Upper lobe of left lung (tissue), 6 donors: ENCODE measurements at regions not wholly inside any gene's neighbourhood (a gene's known extent, or its start where the extent isn't known, plus 50 kb on each side); places are given as distances from the start of the nearest gene placed in this dataset.

Experiments used
- ATAC-seq, 2 donors: fragments of 200-7000 bp; cut with Tn5 transposase; one replicate each; pipeline ENCODE4 v1.9.1; 2022; ENCODE audit warnings: mild to moderate bottlenecking in 2 of 2, moderate library complexity in 2 of 2; ENCODE audit not compliant: low FRiP score in 2 of 2
- DNase-seq, 2 donors: peaks; one replicate each; pipeline ENCODE4 v3.0.0-alpha.2; 2019 to 2020
- H3K27ac ChIP-seq, 4 donors: fragments of 200-600 bp; sonication (generic); one replicate each; pipeline ENCODE4 v1.5.1; 2016 to 2019
- H3K27me3 ChIP-seq, 4 donors: fragments of 200-600 bp; sonication (generic); one replicate each; pipeline ENCODE4 v1.5.1; 2017 to 2019
- H3K36me3 ChIP-seq, 4 donors: fragments of 200-600 bp; sonication (generic); one replicate each; pipeline ENCODE4 v1.5.1; 2016 to 2019
- H3K4me1 ChIP-seq, 4 donors: fragments of 200-600 bp; sonication (generic); one replicate each; pipeline ENCODE4 v1.5.1; 2018 to 2019
- H3K4me3 ChIP-seq, 4 donors: fragments of 200-600 bp; sonication (generic); one replicate each; pipeline ENCODE4 v1.5.1; 2017 to 2019; ENCODE audit warnings: mild to moderate bottlenecking in 2 of 4, moderate library complexity in 1 of 4
- H3K9me3 ChIP-seq, 4 donors: fragments of 200-600 bp; sonication (generic); one replicate each; pipeline ENCODE4 v1.5.1; 2018 to 2019
- EP300 ChIP-seq, 4 donors: sonication (generic); formaldehyde crosslinking; IDR thresholded peaks; one replicate each; pipeline ENCODE4 v1.5.1; 2017; ENCODE audit warnings: antibody characterized with exemption in 4 of 4, control low read depth in 2 of 4
- POLR2A ChIP-seq, 4 donors: fragments of 450-650 bp; IDR thresholded peaks; one replicate each; pipeline ENCODE4 v1.5.1; 2016 to 2017; ENCODE audit warnings: antibody characterized with exemption in 4 of 4, mild to moderate bottlenecking in 2 of 4
- POLR2AphosphoS5 ChIP-seq, 2 donors: sonication (generic); formaldehyde crosslinking; IDR thresholded peaks; one replicate each; pipeline ENCODE4 v1.5.1; 2017; ENCODE audit warnings: antibody characterized with exemption in 2 of 2
- WGBS, 2 donors: methylation state at CpG; one replicate each; pipeline ENCODE4 v1.1.5; 2017 to 2018; 5-methylcytosine and 5-hydroxymethylcytosine counted together
- TF ChIP-seq, protein P1 (sequence below), 6 experiments: fragments of 450-650 bp in 4 of 6; fragments of 200-600 bp in 2 of 6; sonication (generic) in 2 of 6; IDR thresholded peaks; one replicate each; pipeline ENCODE4 v1.5.1; 2016 to 2019; ENCODE audit warnings: antibody characterized with exemption in 6 of 6
- donor health status: DM: no; HTN: no; CAD: no; lungs with moderate emphysema.
- donor health status: DM: no; HTN: yes; CAD: no; lungs with severe emphysema.

DNA sequence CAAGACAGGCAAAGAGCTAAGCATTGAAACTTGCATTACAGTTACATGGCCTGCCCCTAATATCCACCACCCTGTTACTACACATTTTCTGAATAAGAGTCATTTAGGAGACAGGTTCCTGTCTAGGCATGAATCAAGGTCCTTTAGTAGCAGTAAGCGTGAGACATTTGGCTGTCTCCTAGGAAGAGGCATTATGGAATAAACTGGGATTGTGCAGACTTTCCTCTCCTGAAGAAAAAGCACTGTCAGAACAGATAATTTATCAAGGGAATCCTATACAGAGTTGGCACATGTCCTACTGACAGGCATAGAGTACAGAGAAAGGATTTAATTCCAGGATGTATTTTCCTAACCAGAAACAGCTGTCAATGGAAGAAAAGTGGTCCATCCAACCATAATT lies 111.9 kb downstream of the INHBA start:
- Histone ChIP-seq H3K4me3 (no peak overlapping the region), H3K27me3 (no peaks in the 10 kb centered on the region), H3K27ac (no peak overlapping the region), H3K4me1 (no peaks in the 10 kb centered on the region), H3K9me3 (no peaks in the 10 kb centered on the region), H3K36me3 (no peaks in the 10 kb centered on the region)
- no peak for DNase-seq
- no peak for ATAC-seq
- WGBS, 2 donors: 91 to 94% methylated on average over 1 of the region's 1 CpG
- no peak for TF ChIP-seq POLR2AphosphoS5 (IDR thresholded peaks at IDR 0.05)
- no peak for TF ChIP-seq EP300 (IDR thresholded peaks at IDR 0.05)
- TF ChIP-seq, protein P1, sequence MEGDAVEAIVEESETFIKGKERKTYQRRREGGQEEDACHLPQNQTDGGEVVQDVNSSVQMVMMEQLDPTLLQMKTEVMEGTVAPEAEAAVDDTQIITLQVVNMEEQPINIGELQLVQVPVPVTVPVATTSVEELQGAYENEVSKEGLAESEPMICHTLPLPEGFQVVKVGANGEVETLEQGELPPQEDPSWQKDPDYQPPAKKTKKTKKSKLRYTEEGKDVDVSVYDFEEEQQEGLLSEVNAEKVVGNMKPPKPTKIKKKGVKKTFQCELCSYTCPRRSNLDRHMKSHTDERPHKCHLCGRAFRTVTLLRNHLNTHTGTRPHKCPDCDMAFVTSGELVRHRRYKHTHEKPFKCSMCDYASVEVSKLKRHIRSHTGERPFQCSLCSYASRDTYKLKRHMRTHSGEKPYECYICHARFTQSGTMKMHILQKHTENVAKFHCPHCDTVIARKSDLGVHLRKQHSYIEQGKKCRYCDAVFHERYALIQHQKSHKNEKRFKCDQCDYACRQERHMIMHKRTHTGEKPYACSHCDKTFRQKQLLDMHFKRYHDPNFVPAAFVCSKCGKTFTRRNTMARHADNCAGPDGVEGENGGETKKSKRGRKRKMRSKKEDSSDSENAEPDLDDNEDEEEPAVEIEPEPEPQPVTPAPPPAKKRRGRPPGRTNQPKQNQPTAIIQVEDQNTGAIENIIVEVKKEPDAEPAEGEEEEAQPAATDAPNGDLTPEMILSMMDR (IDR thresholded peaks at IDR 0.05): no peak
- no peak for TF ChIP-seq POLR2A (IDR thresholded peaks at IDR 0.05)

GRCh38 chr7:41588341-41588740 lies 114.5 kb downstream of the INHBA start:
- Histone ChIP-seq H3K27ac (no peak overlapping the region), H3K36me3 (no peaks in the 10 kb centered on the region), H3K27me3 (no peaks in the 10 kb centered on the region), H3K4me3 (no peak overlapping the region), H3K4me1 (no peaks in the 10 kb centered on the region), H3K9me3 (no peaks in the 10 kb centered on the region)
- TF ChIP-seq POLR2A (IDR thresholded peaks at IDR 0.05) (no peak), POLR2AphosphoS5 (IDR thresholded peaks at IDR 0.05) (no peak), EP300 (IDR thresholded peaks at IDR 0.05) (no peak)
- TF ChIP-seq, protein P1 (IDR thresholded peaks at IDR 0.05): no peak
- no peak for ATAC-seq
- 61 to 68% methylated on average over 5 of the region's 5 CpGs for WGBS, 2 donors
- DNase-seq: no peak

GRCh38 chr7:41586931-41587640 lies 115.8 kb downstream of the INHBA start:
- Histone ChIP-seq H3K4me3 (no peak overlapping the region), H3K9me3 (no peaks in the 10 kb centered on the region), H3K4me1 (no peaks in the 10 kb centered on the region), H3K27ac (no peak overlapping the region), H3K27me3 (no peaks in the 10 kb centered on the region), H3K36me3 (no peaks in the 10 kb centered on the region)
- TF ChIP-seq EP300 (IDR thresholded peaks at IDR 0.05) (no peak), POLR2AphosphoS5 (IDR thresholded peaks at IDR 0.05) (no peak), POLR2A (IDR thresholded peaks at IDR 0.05) (no peak)
- TF ChIP-seq, protein P1 (IDR thresholded peaks at IDR 0.05): no peak
- WGBS, 2 donors: 63 to 83% methylated on average over 3 of the region's 3 CpGs
- ATAC-seq (no peak), DNase-seq (no peak)

DNA sequence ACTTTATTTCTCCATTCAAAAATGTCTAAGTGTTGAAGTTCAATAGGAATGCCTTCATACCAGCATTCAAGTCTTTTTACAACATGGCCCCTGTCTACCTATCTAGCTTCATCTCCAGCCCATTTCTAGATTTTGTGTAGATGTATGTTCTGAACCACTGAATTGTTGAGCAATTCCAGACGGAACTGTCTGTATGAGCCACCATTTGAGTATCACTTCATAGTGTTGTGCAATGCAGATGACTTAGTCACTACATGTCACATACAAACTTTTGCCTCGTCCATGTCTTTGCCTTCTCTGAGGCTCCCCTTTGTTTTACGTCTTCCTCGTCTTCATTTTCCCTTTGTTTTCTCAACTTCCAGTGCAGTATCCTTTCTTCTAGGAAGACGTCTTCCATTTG lies 118.1 kb downstream of the INHBA start:
- no peak overlapping the region for H3K27ac ChIP-seq
- no peaks in the 10 kb centered on the region for H3K27me3 ChIP-seq
- TF ChIP-seq, protein P1 (IDR thresholded peaks at IDR 0.05): no peak
- TF ChIP-seq EP300 (IDR thresholded peaks at IDR 0.05): no peak
- no peak for TF ChIP-seq POLR2A (IDR thresholded peaks at IDR 0.05)
- no peak for TF ChIP-seq POLR2AphosphoS5 (IDR thresholded peaks at IDR 0.05)
- no peaks in the 10 kb centered on the region for H3K36me3 ChIP-seq
- WGBS, 2 donors: 70 to 71% methylated on average over 5 of the region's 5 CpGs
- ATAC-seq (peak in 1 of 2 donors; percentile 32), DNase-seq (no peak)
- H3K4me1 ChIP-seq: no peaks in the 10 kb centered on the region
- H3K4me3 ChIP-seq: no peak overlapping the region
- no peaks in the 10 kb centered on the region for H3K9me3 ChIP-seq

DNA sequence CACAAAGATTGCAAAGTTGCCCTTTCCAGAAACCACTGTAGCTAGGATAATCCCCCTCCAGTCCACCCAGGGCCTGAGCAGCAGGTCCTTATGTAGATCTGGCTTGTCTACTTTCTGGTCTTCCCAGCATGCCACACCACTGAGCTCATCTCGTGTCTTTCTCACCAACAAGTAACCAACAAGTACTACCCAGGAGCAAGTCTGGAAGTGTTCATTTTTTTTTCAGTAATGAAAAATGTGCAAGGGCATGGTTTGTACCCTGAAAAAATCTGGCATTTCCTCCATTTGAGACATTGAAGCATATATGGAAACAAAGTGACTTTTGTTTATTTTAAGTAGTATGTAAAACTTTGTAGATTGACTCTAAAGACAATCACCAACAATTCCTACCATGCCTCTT lies 120.8 kb downstream of the INHBA start:
- no peaks in the 10 kb centered on the region for H3K36me3 ChIP-seq
- DNase-seq (no peak), ATAC-seq (no peak)
- H3K4me1 ChIP-seq: no peaks in the 10 kb centered on the region
- no peak overlapping the region for H3K4me3 ChIP-seq
- TF ChIP-seq EP300 (IDR thresholded peaks at IDR 0.05): no peak
- TF ChIP-seq POLR2AphosphoS5 (IDR thresholded peaks at IDR 0.05): no peak
- TF ChIP-seq, protein P1 (IDR thresholded peaks at IDR 0.05): no peak
- no peak for TF ChIP-seq POLR2A (IDR thresholded peaks at IDR 0.05)
- 78 to 80% methylated on average over 1 of the region's 1 CpG for WGBS, 2 donors
- H3K27me3 ChIP-seq: no peaks in the 10 kb centered on the region
- H3K9me3 ChIP-seq: no peaks in the 10 kb centered on the region
- H3K27ac ChIP-seq: no peak overlapping the region
